OCI-LY3 (cell line): ENCODE measurements at regions not wholly inside any gene's neighbourhood (a gene's known extent, or its start where the extent isn't known, plus 50 kb on each side); places are given as distances from the start of the nearest gene placed in this dataset.

Experiments used
- EZH2phosphoT487 ChIP-seq: fragments of 200-600 bp; shearing (Covaris generic); IDR thresholded peaks from 2 replicates; pipeline ENCODE4 v1.6.1; 2018; ENCODE audit warnings: antibody characterized with exemption, mixed run types, low read depth
- TF ChIP-seq, protein P1 (sequence below): fragments of 200-600, 300-600 bp; sonication (generic); IDR thresholded peaks from 2 replicates; pipeline ENCODE4 v1.5.1; 2014; ENCODE audit warnings: antibody characterized with exemption, low read length, low read depth

DNA sequence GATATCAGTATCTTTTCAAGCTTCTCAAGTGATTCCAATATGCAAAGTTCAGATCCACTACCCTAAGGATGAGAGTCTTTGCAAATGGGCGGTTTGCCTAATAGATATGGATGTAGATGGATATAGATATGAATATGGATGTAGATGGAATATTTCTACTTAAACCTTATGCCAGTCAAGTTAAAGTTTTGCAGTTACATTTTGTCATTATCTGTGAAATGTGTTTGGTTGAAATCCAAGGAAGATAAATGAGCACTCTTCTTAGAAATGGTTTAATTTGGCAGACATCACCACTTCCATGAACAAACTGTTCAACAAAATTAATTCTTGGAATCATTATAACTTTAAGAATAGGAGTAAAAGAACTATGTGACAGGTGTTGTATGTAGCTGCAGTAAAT, 1066.6 kb downstream of the PCDH18 start:
- TF ChIP-seq, protein P1, sequence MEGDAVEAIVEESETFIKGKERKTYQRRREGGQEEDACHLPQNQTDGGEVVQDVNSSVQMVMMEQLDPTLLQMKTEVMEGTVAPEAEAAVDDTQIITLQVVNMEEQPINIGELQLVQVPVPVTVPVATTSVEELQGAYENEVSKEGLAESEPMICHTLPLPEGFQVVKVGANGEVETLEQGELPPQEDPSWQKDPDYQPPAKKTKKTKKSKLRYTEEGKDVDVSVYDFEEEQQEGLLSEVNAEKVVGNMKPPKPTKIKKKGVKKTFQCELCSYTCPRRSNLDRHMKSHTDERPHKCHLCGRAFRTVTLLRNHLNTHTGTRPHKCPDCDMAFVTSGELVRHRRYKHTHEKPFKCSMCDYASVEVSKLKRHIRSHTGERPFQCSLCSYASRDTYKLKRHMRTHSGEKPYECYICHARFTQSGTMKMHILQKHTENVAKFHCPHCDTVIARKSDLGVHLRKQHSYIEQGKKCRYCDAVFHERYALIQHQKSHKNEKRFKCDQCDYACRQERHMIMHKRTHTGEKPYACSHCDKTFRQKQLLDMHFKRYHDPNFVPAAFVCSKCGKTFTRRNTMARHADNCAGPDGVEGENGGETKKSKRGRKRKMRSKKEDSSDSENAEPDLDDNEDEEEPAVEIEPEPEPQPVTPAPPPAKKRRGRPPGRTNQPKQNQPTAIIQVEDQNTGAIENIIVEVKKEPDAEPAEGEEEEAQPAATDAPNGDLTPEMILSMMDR, result no peak
- no peak for TF ChIP-seq EZH2phosphoT487
